WERI-Rb-1 (cell line): ENCODE measurements at regions not wholly inside any gene's neighbourhood (a gene's known extent, or its start where the extent isn't known, plus 50 kb on each side); places are given as distances from the start of the nearest gene placed in this dataset.
"Not testable (repeated sequence)": the region's sequence is repeated elsewhere in the genome, so short reads cannot be mapped to it uniquely, and the experiment has no call there.

Experiments used
- DNase-seq: peaks from one replicate; pipeline ENCODE4 v3.0.0-alpha.2; 2020
- H3K27ac ChIP-seq: fragments of 250-450 bp; sonication (Bioruptor Pico); 2 replicates; pipeline ENCODE4 v1.5.1; 2020; ENCODE audit warnings: mild to moderate bottlenecking, moderate library complexity
- H3K27me3 ChIP-seq: fragments of 250-450 bp; sonication (Bioruptor Pico); 2 replicates; pipeline ENCODE4 v1.5.1; 2021; ENCODE audit warnings: mild to moderate bottlenecking, low read depth, moderate library complexity; ENCODE audit not compliant: insufficient read depth, severe bottlenecking
- H3K36me3 ChIP-seq: fragments of 250-450 bp; sonication (Bioruptor Pico); 2 replicates; pipeline ENCODE4 v1.5.1; 2020; ENCODE audit warnings: mild to moderate bottlenecking, moderate library complexity
- H3K4me3 ChIP-seq: 2 replicates; pipeline ENCODE4 v1.5.1; 2011; ENCODE audit warnings: low read depth, mild to moderate bottlenecking, control low read depth, low read length
- H3K9me3 ChIP-seq: fragments of 250-450 bp; sonication (Bioruptor Pico); 2 replicates; pipeline ENCODE4 v1.5.1; 2021; ENCODE audit warnings: mild to moderate bottlenecking, moderate library complexity; ENCODE audit not compliant: severe bottlenecking
- TF ChIP-seq, protein P1 (sequence below): IDR thresholded peaks from 2 replicates; pipeline ENCODE4 v1.5.1; 2011; ENCODE audit warnings: low read depth, mild to moderate bottlenecking, control low read depth, inconsistent platforms, low read length

DNA sequence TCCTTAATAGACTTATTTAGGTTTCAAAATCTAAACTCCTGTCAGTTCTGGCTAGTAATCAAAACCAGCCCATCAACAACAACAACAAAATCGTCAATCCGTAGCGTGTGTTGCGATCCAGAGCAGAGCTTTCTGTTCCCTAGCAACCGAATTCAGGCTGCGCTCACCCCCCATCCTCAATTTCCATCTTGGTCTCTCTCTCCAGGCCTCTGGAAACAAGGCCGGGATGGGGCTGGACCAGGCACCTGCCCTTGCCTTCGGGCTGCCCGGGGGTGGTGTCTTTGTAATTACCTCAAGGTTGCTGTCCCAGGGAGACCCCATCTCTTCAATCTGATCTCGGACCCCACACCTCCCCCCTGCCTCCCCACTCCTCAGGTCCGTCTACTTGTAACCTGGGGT is 1341.5 kb downstream of the BRD1 start:
- Histone ChIP-seq H3K9me3 (no peaks in the 10 kb centered on the region), H3K27ac (no peak overlapping the region), H3K27me3 (no peaks in the 10 kb centered on the region), H3K36me3 (no peaks in the 10 kb centered on the region), H3K4me3 (no peak overlapping the region)
- TF ChIP-seq, protein P1, sequence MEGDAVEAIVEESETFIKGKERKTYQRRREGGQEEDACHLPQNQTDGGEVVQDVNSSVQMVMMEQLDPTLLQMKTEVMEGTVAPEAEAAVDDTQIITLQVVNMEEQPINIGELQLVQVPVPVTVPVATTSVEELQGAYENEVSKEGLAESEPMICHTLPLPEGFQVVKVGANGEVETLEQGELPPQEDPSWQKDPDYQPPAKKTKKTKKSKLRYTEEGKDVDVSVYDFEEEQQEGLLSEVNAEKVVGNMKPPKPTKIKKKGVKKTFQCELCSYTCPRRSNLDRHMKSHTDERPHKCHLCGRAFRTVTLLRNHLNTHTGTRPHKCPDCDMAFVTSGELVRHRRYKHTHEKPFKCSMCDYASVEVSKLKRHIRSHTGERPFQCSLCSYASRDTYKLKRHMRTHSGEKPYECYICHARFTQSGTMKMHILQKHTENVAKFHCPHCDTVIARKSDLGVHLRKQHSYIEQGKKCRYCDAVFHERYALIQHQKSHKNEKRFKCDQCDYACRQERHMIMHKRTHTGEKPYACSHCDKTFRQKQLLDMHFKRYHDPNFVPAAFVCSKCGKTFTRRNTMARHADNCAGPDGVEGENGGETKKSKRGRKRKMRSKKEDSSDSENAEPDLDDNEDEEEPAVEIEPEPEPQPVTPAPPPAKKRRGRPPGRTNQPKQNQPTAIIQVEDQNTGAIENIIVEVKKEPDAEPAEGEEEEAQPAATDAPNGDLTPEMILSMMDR, result no peak
- no peak for DNase-seq

DNA sequence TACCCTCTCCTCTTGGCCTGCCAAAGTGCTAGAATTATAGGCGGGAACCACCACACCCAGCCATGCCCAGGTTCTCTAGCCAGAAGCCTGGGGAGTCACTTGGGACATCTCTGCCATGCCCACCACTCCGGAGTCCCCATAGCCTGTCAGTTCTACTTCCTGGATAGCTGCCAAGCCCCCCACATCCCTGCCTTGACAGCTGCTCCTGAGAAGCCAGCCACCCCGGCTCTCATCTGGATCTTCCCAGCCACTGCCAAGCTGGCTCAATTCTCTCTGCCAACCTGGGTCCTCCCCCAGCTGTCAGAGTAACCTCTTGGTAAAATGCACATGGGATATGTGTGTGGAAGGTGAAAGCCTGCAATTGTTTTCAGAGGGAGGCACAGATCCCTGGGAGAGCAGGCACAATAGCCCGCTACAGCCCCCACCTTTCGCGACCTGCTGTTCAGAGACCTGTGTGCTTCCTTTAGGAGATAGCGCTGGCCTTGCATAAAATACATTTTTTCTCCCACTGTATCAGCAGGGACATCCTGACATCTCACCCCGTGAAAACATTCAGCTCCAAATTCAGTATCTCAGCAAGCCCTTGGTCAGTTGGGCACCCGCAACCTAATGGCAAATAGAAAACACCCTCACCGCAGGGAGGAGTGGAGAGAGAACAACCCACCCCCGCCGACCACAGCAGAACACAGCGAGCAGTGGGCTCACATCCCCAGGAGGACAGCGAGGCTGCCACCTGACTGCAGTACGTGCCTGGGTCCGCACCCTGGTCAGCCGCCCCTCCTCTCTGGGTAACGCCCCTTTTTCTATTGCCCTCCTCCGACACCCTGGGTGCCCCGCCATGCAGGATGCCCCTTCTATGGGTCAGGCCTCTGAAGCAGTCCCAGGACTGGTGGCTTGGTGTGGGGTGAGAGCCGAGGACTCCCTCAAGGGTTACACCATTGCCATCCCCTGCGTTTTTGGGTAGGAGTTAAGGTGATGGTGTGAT is 1342.2 kb downstream of the BRD1 start:
- DNase-seq, result no peak
- TF ChIP-seq, protein P1, result no peak
- no peak overlapping the region for H3K4me3 ChIP-seq
- H3K9me3 ChIP-seq, result no peaks in the 10 kb centered on the region
- no peaks in the 10 kb centered on the region for H3K27me3 ChIP-seq
- H3K36me3 ChIP-seq, result no peaks in the 10 kb centered on the region
- no peak overlapping the region for H3K27ac ChIP-seq

DNA sequence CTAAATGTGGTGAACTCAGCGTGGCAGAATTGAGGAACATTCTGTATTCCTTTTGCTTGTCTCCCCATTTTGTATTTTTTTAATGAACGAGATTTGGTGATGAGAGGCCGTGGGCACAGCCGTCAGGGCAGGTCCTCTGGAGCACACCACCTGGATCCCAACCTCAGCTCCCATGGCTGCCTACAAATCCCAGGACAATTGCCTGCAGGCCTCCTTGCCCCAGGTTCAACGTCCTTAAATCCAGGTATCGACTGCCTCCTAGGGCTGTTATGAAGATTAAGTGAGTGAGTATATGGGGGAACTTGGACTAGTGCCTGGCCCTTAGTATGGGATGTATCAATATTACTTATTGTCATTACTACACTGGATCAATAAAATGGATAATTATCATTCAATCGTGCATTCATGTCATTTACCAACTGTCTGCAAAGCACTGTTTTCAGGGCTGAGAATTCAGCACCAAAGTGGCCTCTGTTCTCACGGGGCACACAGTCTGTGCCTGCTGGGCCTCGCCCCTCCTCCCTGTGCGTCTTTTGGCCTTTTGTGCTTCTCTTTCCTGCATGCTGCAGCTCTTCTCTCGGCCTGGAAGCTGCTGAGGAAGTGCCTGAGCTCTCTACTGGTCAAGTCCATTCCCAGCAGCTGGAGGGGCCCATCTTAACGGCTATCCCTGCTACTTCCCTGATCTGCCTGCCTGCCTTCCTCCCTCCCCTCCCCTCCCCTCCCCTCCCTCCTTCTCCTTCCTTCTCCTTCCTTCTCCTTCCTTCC is 1343.7 kb downstream of the BRD1 start:
- Histone ChIP-seq H3K36me3 (no peaks in the 10 kb centered on the region), H3K27ac (no peak overlapping the region), H3K4me3 (no peak overlapping the region), H3K9me3 (no peaks in the 10 kb centered on the region), H3K27me3 (no peaks in the 10 kb centered on the region)
- DNase-seq, result no peak
- TF ChIP-seq, protein P1, result no peak

DNA sequence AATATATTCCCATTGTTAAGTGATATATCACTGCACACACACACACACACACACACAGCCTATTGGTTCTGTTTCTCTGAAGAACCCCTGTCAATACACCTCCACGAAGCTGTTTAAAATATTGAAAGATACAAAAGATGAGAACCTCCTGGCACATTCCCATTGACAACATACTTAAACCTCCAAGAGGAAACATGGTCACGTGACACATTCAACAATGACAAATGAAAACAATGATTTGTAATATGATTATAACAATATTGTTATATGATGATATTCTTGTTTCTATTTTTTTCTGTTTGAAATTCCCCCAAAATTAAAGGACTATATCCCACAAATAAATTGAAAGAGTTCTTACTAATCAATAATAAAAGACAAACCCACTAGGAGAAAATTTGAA is 1344.9 kb downstream of the BRD1 start:
- Histone ChIP-seq H3K36me3 (no peaks in the 10 kb centered on the region), H3K27ac (no peak overlapping the region), H3K9me3 (no peaks in the 10 kb centered on the region), H3K27me3 (no peaks in the 10 kb centered on the region), H3K4me3 (no peak overlapping the region)
- DNase-seq, result no peak
- TF ChIP-seq, protein P1, result no peak

DNA sequence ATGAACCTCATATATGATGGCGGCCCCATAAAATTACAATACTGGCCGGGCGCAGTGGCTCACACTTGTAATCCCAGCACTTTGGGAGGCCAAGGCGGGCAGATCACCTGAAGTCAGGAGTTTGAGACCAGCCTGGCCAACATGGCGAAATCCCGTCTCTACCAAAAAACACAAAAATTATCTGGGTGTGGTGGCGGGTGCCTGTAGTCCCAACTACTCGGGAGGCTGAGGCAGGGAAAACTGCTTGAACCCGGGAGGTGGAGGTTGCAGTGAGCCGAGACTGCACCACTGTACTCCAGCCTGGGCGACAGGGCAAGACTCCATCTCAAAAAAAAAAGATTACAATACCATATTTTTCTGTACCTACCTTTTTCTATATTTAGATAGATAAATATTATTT is 1345.5 kb downstream of the BRD1 start:
- H3K4me3 ChIP-seq, H3K27me3 ChIP-seq, H3K36me3 ChIP-seq, H3K9me3 ChIP-seq, DNase-seq, H3K27ac ChIP-seq: not testable (repeated sequence)

DNA sequence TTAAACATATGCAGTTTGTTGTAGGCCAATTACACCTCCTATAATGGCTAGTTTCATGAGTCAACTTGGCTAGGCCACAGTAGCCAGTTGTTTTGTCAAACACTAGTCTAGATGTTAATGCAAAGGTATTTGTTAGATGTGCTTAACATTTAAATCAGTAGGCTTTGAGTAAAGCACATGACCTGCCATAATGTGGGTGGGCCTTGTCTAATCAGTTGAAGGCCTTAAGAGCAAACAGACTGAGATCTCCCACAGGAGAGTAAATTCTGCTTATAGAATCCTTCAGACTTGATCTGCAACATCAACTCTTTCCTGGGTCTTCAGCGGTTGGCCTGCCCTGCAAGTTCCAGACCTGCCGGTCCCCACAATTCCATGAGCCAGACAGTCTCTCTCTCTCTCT is 1345.9 kb downstream of the BRD1 start:
- Histone ChIP-seq H3K27ac (no peak overlapping the region), H3K36me3 (no peaks in the 10 kb centered on the region), H3K27me3 (no peaks in the 10 kb centered on the region), H3K4me3 (no peak overlapping the region), H3K9me3 (no peaks in the 10 kb centered on the region)
- TF ChIP-seq, protein P1, result no peak
- no peak for DNase-seq
